ENCODE measurements at regions not wholly inside any gene's neighbourhood (a gene's known extent, or its start where the extent isn't known, plus 50 kb on each side); places are given as distances from the start of the nearest gene placed in this dataset.

- H3K4me1 Mint-ChIP-seq: peaks cover 2% of the 10 kb centered on the region
- Histone ChIP-seq H3K9me3 (ENCODE audit: control insufficient read depth, low read length) (peaks cover 16% of the 10 kb centered on the region), H3K27ac (ENCODE audit: low read depth, low read length) (no peak overlapping the region), H3K4me1 (ENCODE audit: control insufficient read depth, insufficient read depth, low read length) (no peaks in the 10 kb centered on the region), H3K27me3 (ENCODE audit: control insufficient read depth, insufficient read depth, low read length, poor library complexity, severe bottlenecking) (no peaks in the 10 kb centered on the region), H3K36me3 (ENCODE audit: control insufficient read depth, insufficient read depth, low read length) (no peaks in the 10 kb centered on the region), H3K9ac (ENCODE audit: extremely low read depth, low read length, poor library complexity, severe bottlenecking) (no peak overlapping the region), H3K4me3 (ENCODE audit: low read length) (no peak overlapping the region)
- no peaks in the 10 kb centered on the region for H3K27me3 Mint-ChIP-seq (ENCODE audit: insufficient read depth)
- no peak for DNase-seq
- no peak overlapping the region for H3K4me3 Mint-ChIP-seq
- no peak for TF ChIP-seq CTCF (conservative IDR thresholded peaks at IDR 0.05)
- H3K27ac Mint-ChIP-seq: no peak overlapping the region
- H3K36me3 Mint-ChIP-seq (ENCODE audit: low read depth): no peaks in the 10 kb centered on the region
- peaks cover 7% of the 10 kb centered on the region for H3K9me3 Mint-ChIP-seq
- 92 to 100% methylated on average over 2 of the region's 2 CpGs for WGBS, 2 experiments (ENCODE audit: insufficient coverage in 1 of 2, insufficient read length in 1 of 2)
These were observed 54.5 kb upstream of the FGGY start for GRCh38 chr1:59242370-59242769.

- Histone ChIP-seq H3K27ac (ENCODE audit: low read depth, low read length) (no peak overlapping the region), H3K36me3 (ENCODE audit: control insufficient read depth, insufficient read depth, low read length) (no peaks in the 10 kb centered on the region), H3K27me3 (ENCODE audit: control insufficient read depth, insufficient read depth, low read length, poor library complexity, severe bottlenecking) (no peaks in the 10 kb centered on the region), H3K4me3 (ENCODE audit: low read length) (no peak overlapping the region), H3K9ac (ENCODE audit: extremely low read depth, low read length, poor library complexity, severe bottlenecking) (no peak overlapping the region), H3K4me1 (ENCODE audit: control insufficient read depth, insufficient read depth, low read length) (no peaks in the 10 kb centered on the region), H3K9me3 (ENCODE audit: control insufficient read depth, low read length) (peaks cover 16% of the 10 kb centered on the region)
- H3K9me3 Mint-ChIP-seq: peaks cover 7% of the 10 kb centered on the region
- H3K36me3 Mint-ChIP-seq (ENCODE audit: low read depth): no peaks in the 10 kb centered on the region
- no peak overlapping the region for H3K27ac Mint-ChIP-seq
- no peaks in the 10 kb centered on the region for H3K27me3 Mint-ChIP-seq (ENCODE audit: insufficient read depth)
- H3K4me1 Mint-ChIP-seq: no peaks in the 10 kb centered on the region
- DNase-seq: no peak
- no peak for TF ChIP-seq CTCF (conservative IDR thresholded peaks at IDR 0.05)
- no peak overlapping the region for H3K4me3 Mint-ChIP-seq
These were observed 53.3 kb upstream of the FGGY start for GRCh38 chr1:59243550-59243949.

GRCh38 chr1:59243978-59244377 lies 52.9 kb upstream of the FGGY start:
- H3K27me3 ChIP-seq (ENCODE audit: control insufficient read depth, insufficient read depth, low read length, poor library complexity, severe bottlenecking): no peaks in the 10 kb centered on the region
- no peak overlapping the region for H3K4me3 ChIP-seq (ENCODE audit: low read length)
- Mint-ChIP-seq H3K36me3 (ENCODE audit: low read depth) (no peaks in the 10 kb centered on the region), H3K4me1 (no peaks in the 10 kb centered on the region), H3K4me3 (no peak overlapping the region), H3K27me3 (ENCODE audit: insufficient read depth) (no peaks in the 10 kb centered on the region), H3K9me3 (peaks cover 8% of the 10 kb centered on the region), H3K27ac (no peak overlapping the region)
- H3K9me3 ChIP-seq (ENCODE audit: control insufficient read depth, low read length): peaks cover 16% of the 10 kb centered on the region
- TF ChIP-seq CTCF (conservative IDR thresholded peaks at IDR 0.05): no peak
- no peak overlapping the region for H3K27ac ChIP-seq (ENCODE audit: low read depth, low read length)
- 88 to 92% methylated on average over 1 of the region's 1 CpG for WGBS, 2 experiments (ENCODE audit: insufficient coverage in 1 of 2, insufficient read length in 1 of 2)
- no peaks in the 10 kb centered on the region for H3K36me3 ChIP-seq (ENCODE audit: control insufficient read depth, insufficient read depth, low read length)
- DNase-seq: no peak
- H3K9ac ChIP-seq (ENCODE audit: extremely low read depth, low read length, poor library complexity, severe bottlenecking): no peak overlapping the region
- H3K4me1 ChIP-seq (ENCODE audit: control insufficient read depth, insufficient read depth, low read length): no peaks in the 10 kb centered on the region

Measured in endodermal cell (in vitro differentiated cells).